ENCODE measurements at regions not wholly inside any gene's neighbourhood (a gene's known extent, or its start where the extent isn't known, plus 50 kb on each side); places are given as distances from the start of the nearest gene placed in this dataset.
"Not testable (repeated sequence)": the region's sequence is repeated elsewhere in the genome, so short reads cannot be mapped to it uniquely, and the experiment has no call there.

DNA sequence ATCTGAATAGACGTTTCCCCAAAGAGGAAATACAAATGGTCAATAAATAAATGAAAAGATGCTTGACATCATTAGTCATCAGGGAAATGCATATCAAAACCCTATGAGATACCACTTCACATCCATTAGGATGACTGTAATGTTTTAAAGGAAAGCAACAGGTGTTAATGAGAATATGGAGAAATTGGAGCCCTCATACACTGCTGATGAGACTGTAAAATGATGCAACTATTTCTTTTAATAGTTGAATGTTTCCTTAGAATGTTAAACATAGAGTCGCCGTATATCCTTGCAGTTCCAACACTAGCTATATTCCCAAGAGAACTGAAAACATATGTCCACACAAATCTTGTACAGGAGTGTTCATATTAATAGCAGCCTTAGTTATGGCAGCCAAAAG lies 133.2 kb downstream of the SLC38A4 start:
- peaks cover 23% of the 10 kb centered on the region for H3K9me3 Mint-ChIP-seq (ENCODE audit: unreplicated experiment)
- H3K27me3 Mint-ChIP-seq (ENCODE audit: insufficient read depth, unreplicated experiment): no peaks in the 10 kb centered on the region
- ChIA-PET CTCF (interaction anchor here (0.5 to 0.6 kb wide), 2 partner anchors 508 to 946 kb away, joined by 5 read pairs; no protein-coding TSS in a partner anchor), POLR2A (no interaction called here)
- peaks cover 5% of the 10 kb centered on the region for H3K4me1 Mint-ChIP-seq (ENCODE audit: insufficient read depth, unreplicated experiment)
- no TSS peak for BruUV-seq (replicated peaks)
- intact Hi-C loops (cut with micrococcal nuclease): no loop called here
- no peak overlapping the region for H3K4me3 Mint-ChIP-seq (ENCODE audit: unreplicated experiment)
- no peak for TF ChIP-seq CTCF (IDR thresholded peaks at IDR 0.05; ENCODE audit: unreplicated experiment)
- no peaks in the 10 kb centered on the region for H3K36me3 Mint-ChIP-seq (ENCODE audit: insufficient read depth, unreplicated experiment)
- H3K27ac Mint-ChIP-seq (ENCODE audit: low read depth, unreplicated experiment): no peak overlapping the region
- DNase-seq (ENCODE audit: unreplicated experiment): no peak

- no peaks in the 10 kb centered on the region for H3K4me1 Mint-ChIP-seq (ENCODE audit: insufficient read depth, unreplicated experiment)
- DNase-seq (ENCODE audit: unreplicated experiment): no peak
- TF ChIP-seq CTCF (IDR thresholded peaks at IDR 0.05; ENCODE audit: unreplicated experiment): no peak
- intact Hi-C loops (cut with micrococcal nuclease): no loop called here
- H3K27me3 Mint-ChIP-seq (ENCODE audit: insufficient read depth, unreplicated experiment): no peaks in the 10 kb centered on the region
- no peaks in the 10 kb centered on the region for H3K36me3 Mint-ChIP-seq (ENCODE audit: insufficient read depth, unreplicated experiment)
- H3K27ac Mint-ChIP-seq (ENCODE audit: low read depth, unreplicated experiment): no peak overlapping the region
- H3K9me3 Mint-ChIP-seq (ENCODE audit: unreplicated experiment): peaks cover 35% of the 10 kb centered on the region
- BruUV-seq (replicated peaks): no TSS peak
- no peak overlapping the region for H3K4me3 Mint-ChIP-seq (ENCODE audit: unreplicated experiment)
- ChIA-PET POLR2A (interaction anchor here (0.5 to 0.7 kb wide), 2 partner anchors 13 to 423 kb away, joined by 3 read pairs; no protein-coding TSS in a partner anchor), CTCF (interaction anchor here (0.8 kb wide), 1 partner anchor 316 kb away, joined by 3 read pairs; no protein-coding TSS in a partner anchor)
Measured at GRCh38 chr12:46686267-46686942, 139.4 kb downstream of the SLC38A4 start.

DNA sequence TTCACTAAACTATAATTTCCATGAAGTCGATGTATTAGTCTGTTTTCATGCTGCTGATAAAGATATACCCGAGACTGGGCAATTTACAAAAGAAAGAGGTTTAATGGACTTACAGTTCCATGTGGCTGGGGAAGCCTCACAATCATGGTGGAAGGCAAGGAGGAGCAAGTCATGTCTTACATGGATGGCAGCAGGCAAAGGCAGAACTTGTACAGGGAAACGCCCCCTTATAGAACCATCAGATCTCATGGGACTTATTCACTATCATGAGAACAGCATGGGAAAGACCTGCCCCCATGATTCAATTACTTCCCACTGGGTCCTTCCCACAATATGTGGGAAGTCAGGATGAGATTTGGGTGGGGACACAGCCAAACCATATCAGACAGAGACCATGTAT lies 141.6 kb downstream of the SLC38A4 start:
- BruUV-seq (replicated peaks); DNase-seq (ENCODE audit: unreplicated experiment); H3K36me3 Mint-ChIP-seq (ENCODE audit: insufficient read depth, unreplicated experiment); H3K4me1 Mint-ChIP-seq (ENCODE audit: insufficient read depth, unreplicated experiment); H3K27ac Mint-ChIP-seq (ENCODE audit: low read depth, unreplicated experiment); H3K4me3 Mint-ChIP-seq (ENCODE audit: unreplicated experiment); H3K27me3 Mint-ChIP-seq (ENCODE audit: insufficient read depth, unreplicated experiment); intact Hi-C loops (cut with micrococcal nuclease): not testable (repeated sequence)
- POLR2A ChIA-PET: interaction anchor here (1.0 kb wide), 1 partner anchor 525 kb away, joined by 4 read pairs; no protein-coding TSS in a partner anchor
- H3K9me3 Mint-ChIP-seq (ENCODE audit: unreplicated experiment): peaks cover 25% of the 10 kb centered on the region
- CTCF ChIA-PET: interaction anchor here (1.6 kb wide), 1 partner anchor 17 kb away, joined by 5 read pairs; no protein-coding TSS in a partner anchor

DNA sequence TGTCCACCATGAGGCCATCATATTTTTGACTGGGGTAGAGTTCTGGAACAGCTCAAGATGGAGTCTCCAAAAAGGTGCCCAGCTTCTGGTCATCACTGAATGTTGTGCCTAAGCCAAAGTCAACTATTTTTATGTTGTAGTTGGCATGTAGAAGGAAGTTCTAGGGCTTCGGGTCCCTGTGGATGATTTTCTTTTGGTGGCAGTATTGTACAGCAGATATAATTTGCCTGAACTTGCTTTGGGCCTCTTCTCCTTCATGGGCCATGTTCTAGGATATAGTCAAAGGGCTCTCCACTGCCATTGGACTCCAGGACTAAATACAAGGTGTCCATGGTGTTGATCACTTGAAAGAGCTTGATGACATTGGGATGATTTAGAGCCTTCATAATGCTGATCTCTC lies 143.6 kb downstream of the SLC38A4 start:
- Mint-ChIP-seq H3K9me3 (ENCODE audit: unreplicated experiment) (peaks cover 17% of the 10 kb centered on the region), H3K36me3 (ENCODE audit: insufficient read depth, unreplicated experiment) (no peaks in the 10 kb centered on the region), H3K4me1 (ENCODE audit: insufficient read depth, unreplicated experiment) (peaks cover 14% of the 10 kb centered on the region), H3K27me3 (ENCODE audit: insufficient read depth, unreplicated experiment) (no peaks in the 10 kb centered on the region), H3K4me3 (ENCODE audit: unreplicated experiment) (no peak overlapping the region), H3K27ac (ENCODE audit: low read depth, unreplicated experiment) (no peak overlapping the region)
- intact Hi-C loops (cut with micrococcal nuclease): no loop called here
- CTCF ChIA-PET: interaction anchor here (0.5 to 1.5 kb wide), 6 partner anchors 243 to 922 kb away, joined by 3 to 5 read pairs (median 3); no protein-coding TSS in a partner anchor
- no TSS peak for BruUV-seq (replicated peaks)
- TF ChIP-seq CTCF (IDR thresholded peaks at IDR 0.05; ENCODE audit: unreplicated experiment): no peak
- no peak for DNase-seq (ENCODE audit: unreplicated experiment)
- POLR2A ChIA-PET: interaction anchor here (0.8 to 1.9 kb wide), 5 partner anchors 7 to 253 kb away, joined by 3 to 8 read pairs (median 5); no protein-coding TSS in a partner anchor
